Naive B cell (primary cell): ENCODE measurements at regions not wholly inside any gene's neighbourhood (a gene's known extent, or its start where the extent isn't known, plus 50 kb on each side); places are given as distances from the start of the nearest gene placed in this dataset.
A peak's percentile ranks its signal among the peaks of the same experiment; 100 is the strongest.

Experiments used
- ATAC-seq, 2 donors: fragments of 150-1000 bp; cut with Tn5 transposase; 2 replicates each; pipeline ENCODE4 v1.10.0; 2021; ENCODE audit warnings: low read depth in 2 of 2, mild to moderate bottlenecking in 2 of 2, moderate library complexity in 2 of 2
- DNase-seq: peaks from one replicate; pipeline ENCODE4 v3.0.0; 2022
- H3K27ac Mint-ChIP-seq, 6 donors: one replicate each; pipeline ENCODE4 v1.8.0; 2020 to 2022; ENCODE audit warnings: mild to moderate bottlenecking in 6 of 6, mixed read lengths in 6 of 6, moderate library complexity in 5 of 6, inconsistent platforms in 2 of 6
- H3K27me3 Mint-ChIP-seq, 3 donors: one replicate each; pipeline ENCODE4 v1.8.0; 2021 to 2022; ENCODE audit warnings: mixed read lengths in 3 of 3, mild to moderate bottlenecking in 1 of 3
- H3K36me3 Mint-ChIP-seq, 2 donors: one replicate each; pipeline ENCODE4 v1.8.0; 2020 to 2022; ENCODE audit warnings: mixed read lengths in 2 of 2, inconsistent platforms in 1 of 2, mild to moderate bottlenecking in 1 of 2
- H3K4me1 Mint-ChIP-seq, 3 donors: one replicate each; pipeline ENCODE4 v1.8.0; 2020 to 2022; ENCODE audit warnings: mixed read lengths in 3 of 3, inconsistent platforms in 1 of 3, mild to moderate bottlenecking in 1 of 3, moderate library complexity in 1 of 3
- H3K4me3 Mint-ChIP-seq, 8 donors: one replicate each; pipeline ENCODE4 v1.8.0; 2020 to 2022; ENCODE audit warnings: mild to moderate bottlenecking in 8 of 8, mixed read lengths in 8 of 8, moderate library complexity in 8 of 8, inconsistent platforms in 2 of 8
- H3K9me3 Mint-ChIP-seq, 7 donors: one replicate each; pipeline ENCODE4 v1.8.0; 2020 to 2022; ENCODE audit warnings: mixed read lengths in 7 of 7, mild to moderate bottlenecking in 5 of 7, inconsistent platforms in 2 of 7, moderate library complexity in 1 of 7

DNA sequence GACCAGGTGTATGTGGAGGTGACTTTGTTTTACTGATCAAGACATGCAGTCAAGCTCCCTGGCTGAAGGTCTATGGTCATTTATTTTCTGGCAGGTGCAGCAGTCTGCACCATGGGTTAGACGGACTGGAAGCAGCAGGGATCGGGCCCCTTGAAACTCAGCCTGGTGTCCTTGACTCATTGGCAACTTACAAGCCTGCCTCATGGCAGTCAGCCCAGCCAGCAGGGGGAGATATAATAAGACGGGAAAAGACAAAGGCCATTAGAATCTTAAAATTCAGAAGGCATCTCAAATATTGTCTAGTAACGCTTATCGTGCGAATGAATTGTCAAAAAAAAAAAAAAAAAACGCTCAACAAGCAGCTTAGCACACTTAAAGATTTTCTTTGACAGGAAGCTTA lies 308.2 kb downstream of the EN1 start:
- ATAC-seq (no peak), DNase-seq (no peak)
- Mint-ChIP-seq H3K27me3 (peaks cover 14 to 18% (median 14%) of the 10 kb centered on the region in 3 donors), H3K36me3 (no peaks in the 10 kb centered on the region), H3K27ac (peak overlapping the region in 1 of 6 donors; percentile 3), H3K9me3 (peaks cover 0 to 9% (median 2%) of the 10 kb centered on the region in 7 donors), H3K4me3 (no peak overlapping the region), H3K4me1 (peaks cover 0 to 4% (median 0%) of the 10 kb centered on the region in 3 donors)

DNA sequence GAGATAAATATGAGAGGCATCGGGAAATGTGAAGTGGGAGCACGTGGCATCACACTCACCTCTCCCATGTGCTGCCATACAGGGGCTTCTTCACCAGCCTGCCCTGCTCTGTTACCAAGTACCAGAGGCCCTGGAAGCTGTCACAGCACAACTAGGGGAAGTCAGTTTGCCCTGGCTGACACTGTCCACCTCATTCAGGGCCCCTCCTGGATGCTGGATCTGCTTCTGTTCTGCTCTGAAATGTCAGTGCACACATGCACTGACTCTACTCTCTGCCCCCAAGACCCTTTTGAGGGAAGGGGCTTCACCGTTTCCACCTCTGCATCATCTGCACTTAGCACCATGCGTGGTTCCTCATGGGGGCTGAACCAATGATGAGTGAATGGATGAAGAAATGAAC lies 311.1 kb downstream of the EN1 start:
- H3K4me3 Mint-ChIP-seq: no peak overlapping the region
- no peaks in the 10 kb centered on the region for H3K36me3 Mint-ChIP-seq
- ATAC-seq (no peak), DNase-seq (no peak)
- no peak overlapping the region for H3K27ac Mint-ChIP-seq
- peaks cover 3 to 18% (median 12%) of the 10 kb centered on the region in 3 donors for H3K27me3 Mint-ChIP-seq
- peaks cover 0 to 5% (median 0%) of the 10 kb centered on the region in 7 donors for H3K9me3 Mint-ChIP-seq
- peaks cover 0 to 4% (median 0%) of the 10 kb centered on the region in 3 donors for H3K4me1 Mint-ChIP-seq

DNA sequence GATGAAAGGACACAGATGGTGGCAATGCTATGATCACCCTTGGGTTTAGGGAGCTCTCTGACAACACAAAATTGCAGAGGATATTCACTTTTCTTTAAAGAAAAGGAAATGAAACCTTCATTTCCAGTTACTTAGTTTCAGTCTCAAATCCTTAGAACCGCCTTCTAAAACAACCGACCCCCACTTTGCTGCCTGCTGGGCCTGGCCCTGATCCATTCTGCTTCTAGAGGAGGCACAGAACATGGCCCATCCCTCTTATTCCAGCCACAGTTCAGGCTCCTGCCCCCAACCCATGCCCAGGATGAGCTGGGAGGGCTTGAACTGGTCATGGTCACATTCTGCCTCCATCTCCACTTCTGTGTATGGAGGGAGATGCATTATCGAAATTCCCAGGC lies 311.6 kb downstream of the EN1 start:
- peak overlapping the region in 1 of 6 donors; percentile 3 for H3K27ac Mint-ChIP-seq
- no peak for ATAC-seq

DNA sequence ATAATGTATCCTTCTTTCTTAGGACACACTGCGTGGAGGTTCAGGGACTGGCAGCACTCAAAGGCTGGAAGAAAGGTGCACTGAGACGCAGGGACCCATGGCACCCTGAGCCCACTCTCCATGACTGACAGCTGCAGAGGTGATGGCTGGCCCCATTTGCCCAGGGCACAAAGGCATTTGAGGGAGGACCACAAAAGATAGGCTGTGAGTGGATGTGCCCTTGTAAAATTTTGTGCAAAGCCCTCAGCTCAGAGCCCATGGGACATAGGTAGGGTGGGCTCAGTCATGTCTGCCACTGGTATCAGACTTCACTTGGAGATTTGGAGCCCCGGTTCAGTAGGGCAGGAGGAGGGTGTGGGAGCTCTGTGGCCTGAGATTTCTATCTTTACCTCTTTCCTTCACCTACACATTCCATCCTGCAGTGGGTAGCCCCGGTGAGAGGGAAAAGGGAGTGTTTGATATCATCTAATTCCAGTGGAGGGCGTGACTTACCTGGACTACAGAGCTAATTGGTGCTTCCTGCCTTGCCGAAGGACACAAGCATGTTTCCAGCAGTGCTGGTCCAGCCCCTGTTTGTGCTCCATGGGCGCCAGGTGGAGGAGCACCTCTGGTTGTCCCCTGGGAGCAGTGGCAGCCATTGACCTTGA lies 312.2 kb downstream of the EN1 start:
- no peak overlapping the region for H3K27ac Mint-ChIP-seq
- DNase-seq: no peak
- H3K4me3 Mint-ChIP-seq: no peak overlapping the region
- ATAC-seq: no peak
- H3K4me1 Mint-ChIP-seq: peaks cover 0 to 4% (median 0%) of the 10 kb centered on the region in 3 donors
- peaks cover 3 to 14% (median 14%) of the 10 kb centered on the region in 3 donors for H3K27me3 Mint-ChIP-seq
- H3K36me3 Mint-ChIP-seq: no peaks in the 10 kb centered on the region
- H3K9me3 Mint-ChIP-seq: peaks cover 0 to 5% (median 0%) of the 10 kb centered on the region in 7 donors

More for the DNA sequence above, 311.6 kb downstream of the EN1 start:
- no peak overlapping the region for H3K4me3 Mint-ChIP-seq
- H3K9me3 Mint-ChIP-seq: peaks cover 0 to 5% (median 0%) of the 10 kb centered on the region in 7 donors
- H3K27me3 Mint-ChIP-seq: peaks cover 3 to 18% (median 14%) of the 10 kb centered on the region in 3 donors
- H3K36me3 Mint-ChIP-seq: no peaks in the 10 kb centered on the region
- DNase-seq: no peak
- H3K4me1 Mint-ChIP-seq: peaks cover 0 to 4% (median 0%) of the 10 kb centered on the region in 3 donors

DNA sequence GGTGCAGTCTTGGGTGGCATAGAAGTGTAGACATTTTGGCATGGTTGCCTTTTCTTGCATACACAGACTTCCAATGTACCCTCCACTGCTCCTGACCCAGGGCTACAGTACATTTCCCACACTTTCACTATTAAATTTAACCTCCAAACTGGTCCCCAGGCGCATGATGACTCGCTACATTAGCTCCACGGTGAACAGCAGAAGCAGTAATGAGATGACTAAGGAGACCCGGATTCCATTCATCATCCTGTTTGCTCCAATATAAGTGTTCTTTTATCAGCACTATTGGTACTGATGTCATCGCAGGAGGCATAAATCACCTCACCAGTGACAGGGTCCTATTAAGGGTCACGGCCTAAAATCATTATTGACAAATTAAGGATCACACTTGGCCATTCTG lies 316.5 kb downstream of the EN1 start:
- H3K4me1 Mint-ChIP-seq: peaks cover 0 to 4% (median 2%) of the 10 kb centered on the region in 3 donors
- DNase-seq: no peak
- H3K27ac Mint-ChIP-seq: no peak overlapping the region
- H3K4me3 Mint-ChIP-seq: no peak overlapping the region
- H3K27me3 Mint-ChIP-seq: peaks cover 0 to 6% (median 6%) of the 10 kb centered on the region in 3 donors
- no peaks in the 10 kb centered on the region for H3K36me3 Mint-ChIP-seq
- no peak for ATAC-seq
- peaks cover 0 to 2% (median 0%) of the 10 kb centered on the region in 7 donors for H3K9me3 Mint-ChIP-seq

DNA sequence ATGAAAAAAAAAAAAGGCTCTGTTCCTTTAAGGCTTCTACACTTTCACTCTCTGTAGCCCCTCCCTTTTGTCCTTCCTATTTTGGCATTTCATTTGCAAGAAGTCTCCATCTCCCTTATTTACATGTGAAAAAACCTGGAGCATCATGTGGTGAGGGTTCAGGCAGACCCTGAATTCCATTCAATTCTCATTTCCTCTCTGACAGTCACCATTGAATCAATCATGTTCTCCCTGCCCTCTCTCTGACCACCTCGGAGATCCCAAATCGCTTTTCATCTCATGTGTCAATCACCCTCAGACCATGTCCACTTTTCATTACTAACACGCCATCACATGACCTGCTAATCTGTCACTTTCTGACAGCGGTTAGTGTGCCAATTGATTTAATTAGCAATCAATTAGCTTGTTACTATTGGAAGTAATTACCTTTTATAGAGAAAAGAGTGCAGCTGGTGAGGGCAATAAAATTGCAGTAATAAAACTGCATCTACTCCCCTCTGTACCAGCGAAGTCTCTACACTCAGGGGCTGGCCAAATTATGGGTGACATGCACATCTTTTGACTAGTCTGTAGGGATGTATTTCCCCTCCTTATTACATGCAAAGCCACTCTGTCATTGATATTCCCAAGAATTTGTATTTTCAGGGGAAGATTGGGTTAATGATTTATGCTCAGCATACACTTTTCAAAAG lies 317.4 kb downstream of the EN1 start:
- peaks cover 0 to 6% (median 6%) of the 10 kb centered on the region in 3 donors for H3K27me3 Mint-ChIP-seq
- H3K4me1 Mint-ChIP-seq: peaks cover 0 to 4% (median 0%) of the 10 kb centered on the region in 3 donors
- DNase-seq: no peak
- no peak for ATAC-seq
- H3K27ac Mint-ChIP-seq: no peak overlapping the region
- peaks cover 0 to 2% (median 0%) of the 10 kb centered on the region in 7 donors for H3K9me3 Mint-ChIP-seq
- H3K4me3 Mint-ChIP-seq: no peak overlapping the region
- no peaks in the 10 kb centered on the region for H3K36me3 Mint-ChIP-seq

DNA sequence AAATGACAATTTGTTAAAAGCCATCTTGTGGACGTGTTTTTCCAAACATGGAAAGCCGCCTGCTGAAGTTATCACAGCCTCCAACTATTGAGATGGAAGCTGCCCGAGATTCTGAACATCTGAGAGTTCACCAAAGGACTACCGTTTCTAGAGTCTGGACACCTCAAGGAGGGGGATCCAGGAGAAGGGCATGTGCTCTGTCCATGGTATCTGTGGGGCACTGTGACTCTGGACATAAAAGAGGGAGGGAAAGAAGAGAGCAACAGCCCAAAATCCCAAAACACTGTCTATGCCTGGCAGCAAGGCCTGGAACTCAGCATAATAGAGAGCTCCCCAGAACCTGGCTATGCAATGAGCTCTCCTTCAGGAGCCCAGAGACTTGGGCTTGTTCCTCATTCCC lies 319.9 kb downstream of the EN1 start:
- no peaks in the 10 kb centered on the region for H3K36me3 Mint-ChIP-seq
- peaks cover 0 to 4% (median 0%) of the 10 kb centered on the region in 3 donors for H3K4me1 Mint-ChIP-seq
- peaks cover 4 to 6% (median 6%) of the 10 kb centered on the region in 3 donors for H3K27me3 Mint-ChIP-seq
- no peak for ATAC-seq
- peaks cover 0 to 2% (median 0%) of the 10 kb centered on the region in 7 donors for H3K9me3 Mint-ChIP-seq
- peak overlapping the region in 1 of 6 donors; percentile 86 for H3K27ac Mint-ChIP-seq
- H3K4me3 Mint-ChIP-seq: no peak overlapping the region
- no peak for DNase-seq

DNA sequence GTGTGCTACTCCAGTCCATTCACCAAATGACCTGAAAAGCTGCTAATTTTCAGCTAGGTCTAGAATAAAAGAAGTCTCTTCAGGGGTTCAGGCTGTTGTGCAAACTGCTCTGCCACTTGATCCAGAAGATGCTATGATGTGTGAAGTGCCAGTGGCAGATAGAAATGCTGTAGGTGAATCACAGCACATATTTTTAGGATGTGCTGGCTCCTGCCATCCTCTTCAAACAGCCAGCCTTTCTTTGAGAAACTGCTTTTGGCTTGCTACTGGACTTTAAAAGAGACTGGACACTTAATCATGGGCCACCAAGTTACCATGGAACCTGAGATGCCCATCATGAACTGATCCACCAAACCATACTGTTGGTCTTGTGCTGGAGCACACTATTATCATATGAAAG lies 322.1 kb downstream of the EN1 start:
- H3K4me3 Mint-ChIP-seq: no peak overlapping the region
- DNase-seq: no peak
- peaks cover 0 to 4% (median 0%) of the 10 kb centered on the region in 3 donors for H3K4me1 Mint-ChIP-seq
- H3K9me3 Mint-ChIP-seq: peaks cover 3 to 19% (median 5%) of the 10 kb centered on the region in 7 donors
- no peak for ATAC-seq
- no peaks in the 10 kb centered on the region for H3K36me3 Mint-ChIP-seq
- no peak overlapping the region for H3K27ac Mint-ChIP-seq
- peaks cover 0 to 6% (median 4%) of the 10 kb centered on the region in 3 donors for H3K27me3 Mint-ChIP-seq

DNA sequence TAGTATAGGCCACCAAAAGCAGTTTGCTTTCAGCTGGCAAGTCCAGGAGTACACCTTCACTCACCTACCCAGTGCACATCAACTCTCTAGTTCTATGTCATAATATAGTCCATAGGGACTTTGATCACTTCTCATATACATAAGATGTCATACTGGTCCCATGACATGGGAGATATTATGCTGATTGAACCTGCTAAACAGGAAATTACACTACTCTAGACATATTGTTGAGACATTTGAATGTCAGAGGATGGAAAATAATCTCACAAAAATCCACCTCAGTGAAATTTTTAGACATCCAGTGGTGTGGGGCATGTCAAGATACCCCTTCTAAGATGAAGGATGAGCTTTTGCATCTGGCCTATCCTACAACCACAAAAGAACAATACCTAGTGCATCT lies 322.5 kb downstream of the EN1 start:
- H3K27ac Mint-ChIP-seq: no peak overlapping the region
- H3K27me3 Mint-ChIP-seq: peaks cover 0 to 4% (median 2%) of the 10 kb centered on the region in 3 donors
- peaks cover 0 to 2% (median 0%) of the 10 kb centered on the region in 3 donors for H3K4me1 Mint-ChIP-seq
- H3K9me3 Mint-ChIP-seq: peaks cover 4 to 22% (median 9%) of the 10 kb centered on the region in 7 donors
- DNase-seq (no peak), ATAC-seq (no peak)
- no peak overlapping the region for H3K4me3 Mint-ChIP-seq
- no peaks in the 10 kb centered on the region for H3K36me3 Mint-ChIP-seq

DNA sequence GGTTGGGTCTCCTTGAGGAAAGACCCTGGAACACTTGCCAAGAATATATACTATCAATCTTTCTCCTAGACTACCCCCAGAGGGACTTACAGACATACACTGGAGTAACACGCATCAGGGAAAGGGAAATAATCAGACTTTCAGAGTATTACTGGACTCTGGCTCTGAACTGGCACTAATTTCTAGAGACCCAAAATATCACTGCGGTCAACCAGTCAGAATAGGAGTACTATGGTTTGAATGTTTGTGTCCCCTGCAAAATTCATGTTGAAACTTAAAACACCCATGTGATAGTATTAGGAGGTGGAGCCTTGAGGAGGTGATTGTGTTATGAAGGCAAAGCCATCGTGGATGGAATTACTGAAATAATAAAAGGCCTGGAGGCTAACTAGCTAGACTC lies 323.7 kb downstream of the EN1 start:
- DNase-seq: no peak
- no peak overlapping the region for H3K4me3 Mint-ChIP-seq
- peaks cover 0 to 4% (median 0%) of the 10 kb centered on the region in 3 donors for H3K27me3 Mint-ChIP-seq
- no peaks in the 10 kb centered on the region for H3K36me3 Mint-ChIP-seq
- ATAC-seq: no peak
- no peak overlapping the region for H3K27ac Mint-ChIP-seq
- H3K4me1 Mint-ChIP-seq: no peaks in the 10 kb centered on the region
- H3K9me3 Mint-ChIP-seq: peaks cover 5 to 32% (median 12%) of the 10 kb centered on the region in 7 donors

DNA sequence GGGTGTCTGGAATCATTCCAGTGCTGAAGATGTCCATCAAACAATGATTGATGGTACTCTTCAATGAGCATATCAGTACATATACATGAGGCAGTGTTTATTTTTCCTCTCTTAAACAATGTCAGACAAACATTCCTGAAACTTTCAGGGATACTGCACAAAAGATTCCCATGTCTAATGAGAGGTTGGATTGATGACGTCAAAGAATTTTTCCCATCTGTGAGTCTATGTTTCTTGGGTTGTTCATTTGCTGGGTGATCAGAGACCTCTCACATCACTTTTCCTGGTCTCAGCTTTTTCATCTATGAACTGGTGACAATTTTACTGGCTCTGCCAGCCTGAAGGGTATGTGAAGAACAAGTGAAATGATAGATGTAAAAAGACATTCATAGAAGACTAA lies 325.5 kb downstream of the EN1 start:
- Mint-ChIP-seq H3K27ac (no peak overlapping the region), H3K4me3 (no peak overlapping the region), H3K36me3 (no peaks in the 10 kb centered on the region), H3K9me3 (peaks cover 5 to 32% (median 12%) of the 10 kb centered on the region in 7 donors), H3K27me3 (peaks cover 0 to 4% (median 0%) of the 10 kb centered on the region in 3 donors), H3K4me1 (no peaks in the 10 kb centered on the region)
- no peak for ATAC-seq
- DNase-seq: no peak

DNA sequence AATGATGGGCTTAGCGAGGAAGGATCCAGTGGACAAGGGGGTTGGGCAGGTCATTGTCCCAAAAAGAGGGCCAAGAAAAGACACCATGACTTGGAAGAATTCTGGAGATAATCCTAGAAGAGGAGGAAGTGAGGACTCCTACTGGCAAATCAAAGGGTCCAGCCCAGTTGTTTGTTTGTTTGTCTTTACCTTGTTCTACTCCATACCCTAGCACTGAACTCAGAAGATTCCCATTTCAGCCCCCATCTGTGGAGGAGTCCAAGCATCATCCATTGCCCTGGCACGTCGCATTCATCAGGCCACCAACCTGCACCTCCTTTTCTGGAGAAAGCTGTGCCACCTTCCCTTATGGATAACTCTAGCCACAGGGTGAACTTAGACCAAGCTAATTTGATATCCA lies 326.2 kb downstream of the EN1 start:
- ATAC-seq (no peak), DNase-seq (no peak)
- Mint-ChIP-seq H3K4me1 (no peaks in the 10 kb centered on the region), H3K27ac (no peak overlapping the region), H3K27me3 (peaks cover 0 to 4% (median 0%) of the 10 kb centered on the region in 3 donors), H3K9me3 (peaks cover 5 to 32% (median 12%) of the 10 kb centered on the region in 7 donors), H3K4me3 (no peak overlapping the region), H3K36me3 (no peaks in the 10 kb centered on the region)

DNA sequence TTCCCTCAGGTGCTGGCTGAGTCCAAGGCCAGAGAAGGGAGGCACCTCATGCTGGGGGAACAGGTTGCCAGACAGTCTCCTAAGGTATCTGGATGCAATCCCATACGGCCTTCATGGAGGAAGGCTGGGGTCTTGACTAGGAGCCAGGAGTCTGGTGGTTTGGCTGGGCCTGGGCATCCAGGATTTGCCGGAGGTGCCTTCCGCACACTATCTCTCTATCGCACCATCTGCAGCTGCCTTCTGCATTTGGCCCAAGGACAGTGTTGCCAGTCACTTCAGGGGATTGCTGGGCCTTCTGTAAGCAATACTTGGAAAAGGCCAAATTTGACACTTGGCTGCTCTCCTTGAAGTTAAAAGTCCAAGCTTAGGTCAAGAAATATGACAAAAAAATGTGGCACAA lies 327.2 kb downstream of the EN1 start:
- no peak for DNase-seq
- Mint-ChIP-seq H3K9me3 (peaks cover 5 to 32% (median 12%) of the 10 kb centered on the region in 7 donors), H3K27ac (peak overlapping the region in 1 of 6 donors; percentile 22), H3K36me3 (no peaks in the 10 kb centered on the region), H3K4me1 (no peaks in the 10 kb centered on the region), H3K27me3 (peaks cover 0 to 4% (median 0%) of the 10 kb centered on the region in 3 donors), H3K4me3 (no peak overlapping the region)
- no peak for ATAC-seq

DNA sequence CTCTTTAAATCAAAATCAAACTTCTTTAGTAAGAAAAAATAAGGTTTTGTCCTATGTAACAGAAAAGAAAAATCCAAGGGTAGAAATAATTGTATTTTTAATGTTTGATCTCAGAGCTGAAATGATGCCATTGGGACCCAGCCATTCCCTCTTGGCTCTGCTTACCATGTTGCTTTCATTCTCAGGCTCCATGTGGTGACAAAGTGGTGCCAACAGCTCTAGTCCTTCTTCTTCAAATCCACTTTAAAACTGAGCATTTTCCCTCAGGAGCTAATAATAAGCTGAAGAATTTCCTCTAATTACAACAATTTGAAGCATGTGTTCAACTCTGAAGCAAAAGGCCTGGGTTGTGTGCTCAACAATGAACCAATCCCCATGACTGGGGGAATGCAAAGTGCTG lies 327.9 kb downstream of the EN1 start:
- H3K4me1 Mint-ChIP-seq: no peaks in the 10 kb centered on the region
- no peaks in the 10 kb centered on the region for H3K27me3 Mint-ChIP-seq
- no peak overlapping the region for H3K27ac Mint-ChIP-seq
- no peak overlapping the region for H3K4me3 Mint-ChIP-seq
- ATAC-seq (no peak), DNase-seq (no peak)
- H3K9me3 Mint-ChIP-seq: peaks cover 5 to 32% (median 12%) of the 10 kb centered on the region in 7 donors
- H3K36me3 Mint-ChIP-seq: no peaks in the 10 kb centered on the region
